HG02943 (cell line): ENCODE measurements at regions not wholly inside any gene's neighbourhood (a gene's known extent, or its start where the extent isn't known, plus 50 kb on each side); places are given as distances from the start of the nearest gene placed in this dataset.

Experiments
- ATAC-seq: cut with Tn5 transposase; IDR thresholded peaks from one replicate; pipeline ENCODE4 v1.9.1; 2021; ENCODE audit warnings: mild to moderate bottlenecking, low read depth, moderate library complexity; ENCODE audit not compliant: unreplicated experiment

- no peak for ATAC-seq
Observed at GRCh38 chr10:63727636-63728035, 206.4 kb downstream of the REEP3 start.

DNA sequence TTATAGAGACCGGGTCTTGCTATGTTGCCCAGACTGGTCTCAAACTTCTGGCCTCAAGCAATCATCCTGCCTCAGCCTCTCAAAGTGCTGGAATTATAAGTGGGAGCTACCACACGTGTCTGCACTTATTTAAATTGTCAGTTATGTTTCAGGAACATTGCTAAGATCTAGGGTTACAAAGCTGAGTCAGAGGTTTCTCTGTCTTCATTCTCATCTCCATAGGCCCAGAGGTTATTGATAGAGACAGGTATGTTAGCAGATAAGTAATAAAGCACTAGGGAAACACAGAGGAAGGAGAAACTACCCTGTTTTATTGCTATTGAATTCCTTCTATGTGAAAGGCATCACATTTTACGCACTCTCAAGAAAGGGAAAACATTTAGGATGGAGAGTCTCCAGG lies 214.1 kb downstream of the REEP3 start:
- ATAC-seq = no peak

GRCh38 chr10:63738410-63738809 lies 217.2 kb downstream of the REEP3 start:
- no peak for ATAC-seq

- ATAC-seq = no peak
Observed at GRCh38 chr10:63744060-63744941, 223.1 kb downstream of the REEP3 start.

GRCh38 chr10:63749915-63750314 lies 228.7 kb downstream of the REEP3 start:
- no peak for ATAC-seq

- ATAC-seq = no peak
Observed at GRCh38 chr10:63751836-63752235, 230.6 kb downstream of the REEP3 start.

DNA sequence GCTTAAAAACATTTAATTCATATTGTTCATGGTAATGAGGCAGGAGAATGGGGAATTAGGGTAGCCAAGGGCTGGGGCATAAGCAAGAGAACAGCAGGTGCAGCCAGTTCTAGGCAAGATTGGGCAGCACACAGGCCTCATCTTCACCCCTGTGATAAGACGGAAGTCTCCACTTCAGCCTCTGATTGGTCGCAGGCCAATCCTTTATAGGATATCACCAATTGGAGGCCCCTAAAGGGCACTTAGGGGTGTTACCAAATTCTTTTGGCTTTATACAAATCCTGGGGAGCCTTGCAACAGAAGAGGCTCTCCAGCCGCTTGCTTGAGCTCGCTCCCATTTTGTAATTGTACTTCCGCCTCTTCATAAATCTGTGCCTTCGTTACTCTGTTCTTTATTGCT lies 231.1 kb downstream of the REEP3 start:
- no peak for ATAC-seq

- ATAC-seq = no peak
Observed at GRCh38 chr10:63753808-63754207, 232.6 kb downstream of the REEP3 start.

- no peak for ATAC-seq
Observed at GRCh38 chr10:63755441-63755840, 234.2 kb downstream of the REEP3 start.

DNA sequence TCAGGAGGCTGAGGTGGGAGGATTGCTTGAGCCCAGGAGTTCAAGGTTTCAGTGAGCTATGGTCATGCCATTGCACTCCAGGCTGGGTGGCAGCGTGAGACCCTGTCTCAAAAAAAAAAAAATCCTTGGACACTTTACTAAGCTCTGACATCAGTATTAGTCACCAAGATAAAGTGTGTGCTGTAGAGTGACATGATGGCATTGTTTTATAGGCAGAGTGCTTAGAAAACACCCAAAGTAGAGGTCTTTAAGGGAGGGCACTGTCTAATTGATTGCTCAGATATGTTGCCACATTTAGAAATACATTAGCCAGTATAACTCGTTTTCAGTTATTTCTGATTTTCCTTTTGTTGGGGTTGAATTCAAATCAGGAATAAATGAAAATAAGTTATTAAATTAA lies 235.9 kb downstream of the REEP3 start:
- no peak for ATAC-seq

DNA sequence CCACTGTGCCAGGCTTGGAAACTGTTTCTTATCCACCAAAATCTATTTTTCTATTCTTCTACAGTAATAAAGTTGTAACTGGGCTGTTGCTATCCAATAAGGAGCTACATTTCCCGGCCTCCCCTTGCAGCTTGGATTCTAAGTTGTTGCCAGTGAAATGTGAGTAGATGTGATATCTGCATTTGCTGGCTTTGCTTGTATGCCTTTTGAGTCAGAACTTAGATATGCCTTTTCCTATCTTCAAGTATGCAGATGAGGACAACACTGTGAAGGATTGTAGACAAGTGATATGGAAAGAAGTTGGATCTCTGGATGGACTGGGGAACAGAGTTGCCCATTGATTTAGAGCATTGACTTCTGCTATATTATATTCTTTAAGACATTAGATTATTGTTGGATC lies 236.9 kb downstream of the REEP3 start:
- ATAC-seq = no peak

DNA sequence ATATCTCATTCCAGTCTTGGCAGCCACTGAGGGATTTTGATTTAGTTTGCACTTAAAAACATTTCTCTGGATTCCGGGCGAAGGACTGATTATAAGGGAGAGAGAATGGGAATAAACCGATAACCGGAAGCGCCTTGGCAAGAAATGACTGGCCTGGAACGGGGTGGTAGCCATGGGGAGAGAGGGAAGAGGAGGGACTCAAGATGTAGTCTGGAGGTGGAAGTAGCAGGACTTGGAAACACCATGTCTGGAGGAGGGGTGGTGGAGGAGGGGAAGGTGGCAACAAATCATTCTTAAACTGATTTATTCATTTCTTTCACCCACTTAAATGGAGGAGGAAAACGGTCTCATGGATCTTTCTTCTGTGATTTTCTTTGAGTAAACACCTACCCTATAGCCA lies 238.1 kb downstream of the REEP3 start:
- ATAC-seq = no peak

DNA sequence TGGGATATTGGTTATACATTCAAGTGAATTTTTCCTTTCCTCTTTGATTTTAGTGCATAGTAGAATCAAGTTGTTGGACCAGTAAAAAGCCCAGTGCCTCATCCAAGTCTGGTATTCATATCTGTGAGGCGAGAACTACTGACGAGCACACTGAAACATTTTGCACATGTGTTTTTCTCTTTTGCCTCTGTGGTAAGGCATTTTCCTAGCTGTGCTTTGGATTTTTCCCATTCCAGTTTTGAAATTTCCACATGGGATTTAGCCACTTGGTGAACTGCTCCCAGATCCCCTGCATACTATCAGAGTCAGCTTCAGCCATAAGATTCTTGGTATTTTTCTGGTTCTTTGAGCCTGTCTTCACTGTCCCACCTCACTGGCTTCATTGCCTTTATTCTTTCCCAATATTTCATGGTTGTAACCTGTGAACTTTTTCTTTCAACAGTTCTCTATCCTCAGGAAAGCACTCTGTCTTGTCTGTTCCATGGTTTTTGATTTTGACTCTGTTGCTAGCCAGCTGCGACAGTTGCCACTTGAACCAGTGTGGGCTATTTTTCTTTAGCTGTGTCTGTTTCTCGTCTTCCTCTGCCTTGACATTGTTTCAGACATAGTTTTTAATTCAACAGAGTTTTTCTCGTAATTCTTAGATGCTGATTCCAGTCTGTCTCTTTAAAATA lies 239.0 kb downstream of the REEP3 start:
- ATAC-seq = no peak

- ATAC-seq = no peak
Observed at GRCh38 chr10:63760708-63761047, 239.5 kb downstream of the REEP3 start.

GRCh38 chr10:63761243-63761642 lies 240.0 kb downstream of the REEP3 start:
- no peak for ATAC-seq

GRCh38 chr10:63763744-63764143 lies 242.5 kb downstream of the REEP3 start:
- ATAC-seq = no peak

DNA sequence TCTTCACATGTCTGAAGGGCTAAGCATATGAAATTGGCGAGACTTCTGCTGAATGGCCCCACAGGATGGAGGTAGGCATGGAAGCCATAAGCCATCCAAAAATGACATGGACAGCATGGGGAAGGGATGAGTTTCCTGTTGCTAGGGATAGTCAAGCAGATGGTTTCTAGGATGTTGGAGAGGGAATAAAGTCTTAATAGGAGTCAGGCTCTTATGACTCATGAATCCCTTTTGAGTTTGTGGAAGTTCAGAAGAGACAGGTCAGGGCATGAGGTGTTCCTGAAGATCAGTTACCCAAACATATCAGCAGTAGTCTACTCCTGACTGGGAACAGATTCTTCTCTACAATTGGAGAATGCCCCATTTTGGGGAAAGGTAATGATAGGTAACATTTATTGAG lies 243.9 kb downstream of the REEP3 start:
- no peak for ATAC-seq

- ATAC-seq = no peak
Observed at GRCh38 chr10:63766745-63767137, 245.5 kb downstream of the REEP3 start.

DNA sequence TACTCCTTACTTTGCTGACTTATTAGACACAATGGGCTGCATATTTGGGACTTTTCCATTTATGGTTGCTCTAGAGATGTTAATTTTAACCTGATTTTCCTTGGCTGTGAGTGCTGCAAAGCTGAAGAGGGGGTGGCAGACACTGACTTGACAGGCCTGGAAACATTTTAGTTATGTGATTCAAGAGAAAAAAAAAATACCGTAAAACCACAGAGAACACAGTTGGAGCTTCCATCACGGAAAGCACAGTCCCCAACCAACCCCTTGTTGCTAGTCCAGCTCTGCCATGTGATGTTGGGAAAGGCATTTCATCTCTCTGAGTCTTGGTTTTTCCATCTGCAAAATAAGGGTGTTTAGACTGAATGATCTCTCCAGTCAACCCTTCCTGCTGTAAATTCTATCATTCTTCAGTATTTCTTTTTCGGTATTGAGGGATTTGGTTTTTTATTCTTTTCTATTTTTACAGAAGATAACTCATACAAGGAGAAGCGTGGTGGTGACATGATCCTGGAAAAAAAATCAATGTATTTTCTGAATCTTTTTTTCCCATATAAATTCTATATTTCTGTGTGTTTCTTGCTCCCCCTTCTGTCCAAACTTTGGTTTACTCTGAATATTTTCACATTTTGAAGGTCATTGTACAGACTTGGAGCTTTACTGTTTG lies 246.1 kb downstream of the REEP3 start:
- no peak for ATAC-seq

DNA sequence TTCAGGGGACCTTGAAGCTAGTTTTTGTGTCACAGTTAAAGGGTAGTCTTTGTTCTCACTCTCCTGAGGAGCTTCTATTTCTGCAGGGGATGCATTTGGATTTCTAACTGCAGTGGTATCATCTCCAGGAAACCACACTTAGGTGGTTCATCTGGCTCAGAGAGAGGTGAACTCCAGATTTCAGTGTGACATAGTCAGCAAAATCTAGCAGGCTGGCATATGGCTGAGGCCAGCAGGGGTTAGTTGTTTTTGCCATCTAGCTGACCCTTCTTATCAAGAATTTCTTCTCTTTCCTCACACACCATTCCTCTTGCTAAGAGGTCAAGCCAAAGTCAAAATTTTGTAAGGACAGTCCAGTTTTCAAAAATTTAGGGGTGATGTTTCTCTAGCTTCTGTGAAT lies 248.2 kb downstream of the REEP3 start:
- no peak for ATAC-seq

- ATAC-seq = no peak
Observed at GRCh38 chr10:63770523-63770922, 249.3 kb downstream of the REEP3 start.

DNA sequence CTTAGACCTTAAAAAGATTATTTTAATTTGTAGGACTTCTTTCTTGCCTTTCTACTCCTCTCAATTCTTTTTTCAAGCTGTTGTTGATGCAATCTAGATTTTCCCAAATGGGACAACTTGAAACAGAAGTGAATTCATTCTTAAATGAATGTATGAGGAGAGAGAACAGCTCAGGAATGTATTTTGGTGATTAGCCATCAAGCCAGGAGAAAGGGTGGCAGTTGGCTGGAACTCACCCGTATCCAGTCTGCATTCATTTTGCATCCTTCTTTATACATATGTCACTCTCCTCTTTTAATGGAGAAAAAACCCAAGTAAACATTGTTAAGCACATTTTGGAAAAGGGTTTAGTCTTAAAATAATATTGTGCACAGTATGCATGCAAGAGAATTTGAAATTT lies 251.3 kb downstream of the REEP3 start:
- ATAC-seq = no peak
